GM20431 (cell line): ENCODE measurements at regions not wholly inside any gene's neighbourhood (a gene's known extent, or its start where the extent isn't known, plus 50 kb on each side); places are given as distances from the start of the nearest gene placed in this dataset.

ENCODE experiments used
- in situ Hi-C: fragments of 300-500 bp; cut with MseI, MboI; formaldehyde crosslinking; loops from one replicate; pipeline ENCODE4 v1.15.0; 2020; ENCODE audit warnings: low sequenced_read_pairs; ENCODE audit not compliant: unreplicated experiment

- in situ Hi-C loops = no loop called here
Measured at GRCh38 chr13:70473907-70474306, 365.7 kb upstream of the KLHL1 start.

GRCh38 chr13:70469077-70469476 lies 360.8 kb upstream of the KLHL1 start:
- in situ Hi-C loops = no loop called here

GRCh38 chr13:70457474-70457873 lies 349.2 kb upstream of the KLHL1 start:
- in situ Hi-C loops = no loop called here

- in situ Hi-C loops = no loop called here
Measured at GRCh38 chr13:70448820-70449219, 340.6 kb upstream of the KLHL1 start.

GRCh38 chr13:70432276-70432805 lies 324.1 kb upstream of the KLHL1 start:
- in situ Hi-C loops = no loop called here

GRCh38 chr13:70430256-70430655 lies 322.0 kb upstream of the KLHL1 start:
- in situ Hi-C loops = no loop called here

GRCh38 chr13:70424928-70425327 lies 316.7 kb upstream of the KLHL1 start:
- in situ Hi-C loops = no loop called here

- in situ Hi-C loops = no loop called here
Measured at GRCh38 chr13:70424428-70424827, 316.2 kb upstream of the KLHL1 start.

GRCh38 chr13:70415136-70415535 lies 306.9 kb upstream of the KLHL1 start:
- in situ Hi-C loops = no loop called here

GRCh38 chr13:70408865-70409264 lies 300.6 kb upstream of the KLHL1 start:
- in situ Hi-C loops = no loop called here

- in situ Hi-C loops = no loop called here
Measured at GRCh38 chr13:70407486-70407885, 299.2 kb upstream of the KLHL1 start.

GRCh38 chr13:70405266-70405665 lies 297.0 kb upstream of the KLHL1 start:
- in situ Hi-C loops = no loop called here

GRCh38 chr13:70394031-70394548 lies 285.8 kb upstream of the KLHL1 start:
- in situ Hi-C loops = no loop called here

- in situ Hi-C loops = no loop called here
Measured at GRCh38 chr13:70391678-70392077, 283.4 kb upstream of the KLHL1 start.

GRCh38 chr13:70390968-70391367 lies 282.7 kb upstream of the KLHL1 start:
- in situ Hi-C loops = no loop called here

GRCh38 chr13:70390064-70390463 lies 281.8 kb upstream of the KLHL1 start:
- in situ Hi-C loops = no loop called here

- in situ Hi-C loops = no loop called here
Measured at GRCh38 chr13:70388935-70389334, 280.7 kb upstream of the KLHL1 start.

GRCh38 chr13:70386919-70387318 lies 278.7 kb upstream of the KLHL1 start:
- in situ Hi-C loops = no loop called here

- in situ Hi-C loops = no loop called here
Measured at GRCh38 chr13:70385852-70386251, 277.6 kb upstream of the KLHL1 start.

GRCh38 chr13:70384156-70384555 lies 275.9 kb upstream of the KLHL1 start:
- in situ Hi-C loops = no loop called here

GRCh38 chr13:70380809-70381208 lies 272.6 kb upstream of the KLHL1 start:
- in situ Hi-C loops = no loop called here

GRCh38 chr13:70375718-70376117 lies 267.5 kb upstream of the KLHL1 start:
- in situ Hi-C loops = no loop called here
